Left kidney (tissue), 1 donor: ENCODE measurements at regions not wholly inside any gene's neighbourhood (a gene's known extent, or its start where the extent isn't known, plus 50 kb on each side); places are given as distances from the start of the nearest gene placed in this dataset.

Source experiments
- DNase-seq: peaks from one replicate; pipeline ENCODE4 v3.0.0-alpha.2; 2013

- DNase-seq: no peak
Measured at GRCh38 chr6:152905551-152906299, 77.1 kb downstream of the FBXO5 start.

GRCh38 chr6:152909241-152909640 is 73.6 kb downstream of the FBXO5 start:
- no peak for DNase-seq

- no peak for DNase-seq
Measured at GRCh38 chr6:152916035-152916434, 66.8 kb downstream of the FBXO5 start.

GRCh38 chr6:152918991-152919390 is 63.9 kb downstream of the FBXO5 start:
- DNase-seq: no peak

- DNase-seq: no peak
Measured at GRCh38 chr6:152920016-152920415, 62.8 kb downstream of the FBXO5 start.
